ENCODE measurements at regions not wholly inside any gene's neighbourhood (a gene's known extent, or its start where the extent isn't known, plus 50 kb on each side); places are given as distances from the start of the nearest gene placed in this dataset.
"Not testable (repeated sequence)": the region's sequence is repeated elsewhere in the genome, so short reads cannot be mapped to it uniquely, and the experiment has no call there.

DNA sequence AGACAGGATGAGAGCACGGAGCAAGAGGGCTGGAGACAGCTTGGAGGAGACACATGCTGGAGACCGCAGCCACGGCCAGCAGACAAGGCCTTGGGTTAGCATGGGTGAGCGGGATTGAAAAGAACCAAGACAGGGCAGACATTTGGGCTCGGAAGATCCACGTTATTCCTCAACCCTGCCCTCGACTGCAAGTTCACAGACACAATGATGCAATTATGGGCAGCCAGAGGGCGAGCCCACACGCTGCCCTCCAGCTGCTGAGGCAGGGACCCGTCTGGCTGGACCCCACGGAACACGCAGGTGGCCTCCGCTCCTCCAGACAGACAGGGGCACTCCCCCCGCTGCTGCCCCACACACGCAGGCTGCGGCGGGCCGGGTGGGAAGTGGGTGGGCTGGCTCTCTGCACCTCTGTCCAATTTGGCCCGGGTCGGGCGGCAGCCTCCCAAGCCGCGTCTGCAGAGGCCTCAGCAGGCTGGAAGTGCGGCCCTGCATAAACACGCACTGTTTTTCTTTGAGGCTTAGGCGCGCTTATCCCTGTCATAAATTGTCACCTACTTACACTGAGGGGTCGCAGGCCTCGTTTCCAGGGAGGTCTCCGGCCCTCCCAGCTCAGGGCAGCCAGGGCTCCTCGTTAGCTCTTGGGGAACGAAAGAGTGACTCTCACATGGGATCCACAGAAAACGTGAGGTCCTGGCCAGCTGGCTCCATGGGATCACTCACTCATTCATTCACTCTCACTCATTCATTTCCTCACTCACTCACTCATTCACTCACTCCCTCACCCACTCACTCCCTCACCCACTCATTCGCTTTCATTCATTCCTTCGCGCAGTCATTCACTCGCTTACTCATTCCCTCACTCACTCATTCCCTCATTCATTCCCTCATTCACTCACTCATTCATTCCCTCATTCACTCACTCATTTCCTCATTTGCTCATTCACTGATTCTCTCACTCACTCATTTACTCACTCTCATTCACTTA lies 303.9 kb downstream of the C16orf95 start:
- DNase-seq, result no peak

- no peak for DNase-seq
Measured at GRCh38 chr16:87014112-87014511, 303.1 kb downstream of the C16orf95 start.

DNA sequence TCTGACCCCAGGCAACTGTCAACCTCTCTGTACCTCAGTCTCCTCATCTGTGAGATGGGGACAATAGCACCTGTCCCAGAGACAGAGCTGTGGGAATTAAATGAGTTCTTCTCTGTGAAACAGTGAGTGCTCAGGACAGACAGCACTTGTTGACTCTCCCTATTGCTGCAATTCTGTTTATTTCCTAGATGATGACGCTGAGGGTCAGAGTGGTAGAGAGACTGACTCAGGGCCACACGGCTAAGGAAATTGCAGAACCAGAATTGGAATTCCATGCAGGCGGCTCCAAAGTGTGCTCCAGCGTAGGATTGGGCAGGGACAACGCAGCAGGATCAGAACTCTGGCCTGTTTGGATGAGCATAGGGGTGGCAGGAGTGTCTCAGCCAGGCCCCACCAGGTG lies 302.2 kb downstream of the C16orf95 start:
- no peak for DNase-seq

DNA sequence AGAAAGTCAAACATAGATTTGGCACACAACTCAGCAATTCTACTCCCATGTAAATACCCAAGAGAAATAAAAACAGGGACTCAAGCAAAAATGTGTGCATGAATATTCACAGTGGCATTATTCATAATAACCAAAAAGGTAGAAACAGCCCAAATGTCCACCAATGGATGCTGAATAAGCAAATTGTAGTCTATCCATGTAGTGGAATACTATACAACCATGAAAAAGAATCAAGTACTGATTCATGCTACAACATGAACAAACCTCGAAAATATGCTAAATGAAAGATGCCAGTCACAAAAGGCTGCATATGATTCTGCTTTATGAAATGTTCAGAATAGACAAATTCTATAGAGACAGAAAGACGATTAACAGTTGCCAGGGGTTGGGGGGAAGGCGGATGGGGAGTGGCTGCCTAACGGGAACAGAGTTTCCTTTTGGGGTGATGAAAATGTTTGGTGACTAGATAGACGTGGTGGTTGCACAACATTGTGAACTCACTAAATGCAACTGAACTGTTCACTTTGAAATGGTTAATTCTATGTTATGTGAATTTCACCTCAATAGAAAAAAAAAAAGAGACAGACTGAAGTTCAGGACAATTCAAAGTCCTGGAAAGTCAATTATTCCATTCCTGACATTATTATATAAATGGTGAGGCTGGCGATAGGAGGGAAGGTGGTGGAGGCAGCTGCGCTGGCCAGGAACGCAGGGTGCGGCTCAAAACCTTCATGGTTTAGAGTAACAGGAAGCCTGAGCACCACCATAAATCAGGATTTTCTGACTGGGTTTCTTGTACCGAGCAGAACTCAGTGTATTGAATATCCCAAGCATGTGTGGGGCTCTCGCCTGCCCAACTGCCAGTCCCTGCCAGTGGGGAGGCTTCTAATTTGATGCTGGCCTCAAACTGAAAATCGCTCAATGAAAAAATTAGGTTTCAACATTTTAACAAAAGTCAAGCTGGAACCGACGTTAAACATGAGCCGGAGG lies 300.9 kb downstream of the C16orf95 start:
- no peak for DNase-seq

DNA sequence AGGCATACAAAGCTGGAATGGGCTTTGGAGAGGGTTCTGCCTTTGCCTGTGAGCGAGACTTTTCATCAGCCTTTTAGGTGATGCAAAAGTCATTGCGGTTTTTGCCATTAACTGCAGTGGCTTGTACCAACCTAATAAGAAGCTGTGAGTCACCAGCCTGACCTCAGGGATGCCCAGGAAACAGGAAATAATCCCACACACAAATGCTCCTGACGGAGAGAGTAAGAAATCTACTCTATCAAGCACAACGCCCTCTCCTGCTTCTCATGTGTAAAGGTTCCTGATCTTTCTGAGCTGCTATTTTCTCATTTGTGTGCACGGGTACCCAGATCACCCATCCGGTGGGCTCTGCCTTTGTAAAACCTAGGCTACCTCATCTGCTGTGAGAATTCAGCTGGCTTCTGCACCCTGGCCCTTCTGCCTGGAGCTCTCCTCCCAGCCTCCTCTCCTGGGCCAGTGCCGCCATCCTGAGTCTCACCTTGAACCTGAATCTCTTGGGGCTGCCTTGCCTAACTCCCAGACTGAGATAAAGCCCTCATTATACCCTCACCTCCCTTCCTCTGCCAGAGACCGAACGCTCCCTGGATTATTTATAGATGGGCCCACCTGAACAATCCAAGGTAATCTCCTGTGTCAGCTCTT lies 299.7 kb downstream of the C16orf95 start:
- no peak for DNase-seq

DNA sequence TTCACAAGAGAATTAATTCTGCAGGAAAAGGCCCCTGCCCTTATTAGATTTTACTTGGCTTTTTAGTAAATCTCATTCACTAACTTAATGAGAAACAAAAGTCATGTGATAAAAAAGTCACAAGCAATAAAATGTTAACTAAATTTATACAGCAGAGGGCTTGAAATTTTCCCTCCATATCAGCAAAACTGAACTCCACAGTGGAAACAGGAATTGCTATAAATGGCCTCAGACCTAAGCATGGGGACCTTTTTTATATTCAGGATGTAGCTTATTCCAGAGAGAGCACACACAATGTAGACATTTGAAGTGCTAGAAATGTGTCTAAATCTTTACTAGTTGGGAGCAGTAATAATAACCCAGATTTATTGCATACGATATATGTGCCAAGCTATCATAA lies 291.5 kb downstream of the C16orf95 start:
- DNase-seq, result no peak

GRCh38 chr16:87027056-87027616 lies 290.1 kb downstream of the C16orf95 start:
- no peak for DNase-seq

DNA sequence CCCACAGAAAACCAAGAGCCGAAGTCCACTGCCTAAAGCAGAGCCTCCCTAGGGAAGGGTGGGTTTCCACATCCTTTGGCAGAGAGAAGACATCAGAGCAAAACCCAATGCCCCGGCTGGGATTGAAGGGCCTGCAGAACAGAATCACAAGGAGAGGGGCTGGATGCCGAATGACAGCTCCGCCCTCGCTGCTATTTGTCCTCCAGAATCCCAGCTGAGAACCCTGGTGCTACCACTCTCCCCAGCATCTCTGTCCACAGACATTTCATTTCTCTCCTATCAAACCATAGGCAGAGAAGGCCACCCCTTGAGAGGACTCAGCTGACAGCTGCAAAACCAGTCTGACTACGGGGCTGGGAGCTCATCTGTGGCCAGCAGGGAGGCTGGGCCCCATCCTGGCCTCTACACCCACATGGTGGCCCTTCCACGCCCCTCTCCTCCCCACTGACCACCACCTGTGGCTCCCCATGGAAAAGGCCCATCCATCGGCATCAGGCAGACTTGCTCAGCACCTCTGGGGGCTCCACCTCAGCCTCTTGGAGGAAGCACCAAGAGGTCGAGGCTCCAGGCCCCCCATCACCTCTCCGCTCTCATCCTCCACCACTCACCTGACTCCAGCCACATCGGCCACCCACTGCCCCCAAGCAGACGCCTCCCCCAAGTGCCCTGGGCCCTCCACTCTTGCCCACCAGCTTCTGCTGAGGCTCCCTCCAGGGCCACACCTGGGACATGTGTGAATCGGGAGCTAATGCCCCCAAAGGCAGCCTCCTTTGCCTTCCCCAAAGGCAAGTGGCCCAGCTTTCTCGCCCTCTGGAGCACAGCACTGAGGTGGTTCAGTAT lies 288.5 kb downstream of the C16orf95 start:
- DNase-seq, result no peak

DNA sequence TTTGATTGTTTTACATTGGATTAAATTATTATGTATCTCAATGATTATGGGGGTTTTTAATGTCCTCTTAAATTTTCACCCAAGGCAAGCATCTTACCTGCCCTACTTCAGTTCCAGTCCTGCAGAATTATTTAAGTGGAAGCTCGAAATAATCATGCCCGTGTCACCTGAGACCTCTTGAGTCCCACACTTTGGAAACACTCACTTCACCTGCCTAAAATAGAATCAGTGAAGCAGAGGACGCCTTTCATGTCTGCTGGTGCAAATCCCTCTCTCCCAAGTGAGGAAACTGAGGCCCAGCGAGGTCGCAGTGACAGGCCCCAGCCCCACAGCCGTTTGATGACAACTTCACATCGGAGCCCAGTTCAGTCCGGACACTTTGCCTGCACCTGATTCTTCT lies 284.6 kb downstream of the C16orf95 start:
- no peak for DNase-seq

- DNase-seq, result no peak
Measured at GRCh38 chr16:87033021-87033471, 284.1 kb downstream of the C16orf95 start.

GRCh38 chr16:87033541-87034300 lies 283.5 kb downstream of the C16orf95 start:
- no peak for DNase-seq

GRCh38 chr16:87034317-87034716 lies 282.9 kb downstream of the C16orf95 start:
- no peak for DNase-seq

DNA sequence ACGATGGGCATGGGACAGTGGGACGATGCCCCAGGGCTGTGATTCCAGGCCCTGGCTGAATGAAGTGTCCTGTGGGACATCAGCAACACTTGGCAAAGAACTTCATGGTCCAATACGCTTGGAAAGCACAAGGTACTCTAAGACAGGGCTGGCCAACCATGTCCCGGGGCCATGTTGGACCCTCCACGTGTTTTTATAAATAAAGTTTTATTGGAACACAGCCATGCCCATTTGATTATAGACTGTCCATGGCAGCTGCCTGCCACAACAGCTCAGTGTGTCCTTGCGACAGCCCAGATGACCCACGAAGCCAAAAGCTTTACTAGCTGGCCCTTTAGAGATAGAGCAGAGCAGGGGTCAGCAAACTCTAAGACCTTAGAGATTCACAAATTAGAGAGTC lies 282.1 kb downstream of the C16orf95 start:
- DNase-seq, result no peak

DNA sequence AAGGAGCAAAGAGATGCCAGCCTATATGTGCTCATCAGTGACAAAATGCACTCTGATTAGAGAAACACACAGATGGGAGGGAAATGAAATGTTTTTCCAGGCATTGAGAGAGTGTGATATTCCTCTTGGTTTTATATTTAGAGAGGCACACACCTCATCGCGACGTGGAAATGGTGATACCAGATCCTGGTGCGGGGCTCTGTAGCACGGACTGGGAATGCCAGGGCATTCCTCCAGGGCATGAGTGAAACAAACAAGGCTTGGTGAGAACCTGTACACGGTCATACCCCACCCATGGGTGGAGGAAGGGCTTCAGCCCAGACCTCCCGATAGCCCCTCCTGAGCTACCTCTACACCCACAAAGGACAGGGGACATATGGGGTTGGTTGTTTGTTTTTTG lies 280.2 kb downstream of the C16orf95 start:
- DNase-seq, result no peak

- DNase-seq, result not testable (repeated sequence)
Measured at GRCh38 chr16:87038528-87038927, 278.7 kb downstream of the C16orf95 start.

- no peak for DNase-seq
Measured at GRCh38 chr16:87040169-87041117, 276.7 kb downstream of the C16orf95 start.

DNA sequence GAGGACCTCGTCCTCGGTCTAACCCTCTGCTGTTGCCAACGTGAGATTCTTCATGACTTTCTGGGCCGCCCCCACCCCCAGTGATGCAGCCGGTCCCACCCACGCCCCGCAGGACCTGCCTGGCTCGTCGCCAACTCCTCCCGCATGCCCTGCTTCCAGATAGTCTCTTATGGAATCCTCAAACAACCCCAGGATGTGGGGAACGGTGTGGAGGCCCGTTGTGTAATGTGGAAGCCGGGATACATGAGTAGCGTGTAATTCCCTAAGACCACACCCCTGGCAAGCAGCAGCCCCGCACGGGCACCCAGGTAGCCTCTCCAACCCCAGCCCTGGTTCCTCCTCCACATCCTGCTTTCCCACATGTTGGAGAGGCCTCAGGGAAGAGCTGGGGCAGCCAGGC lies 275.9 kb downstream of the C16orf95 start:
- DNase-seq, result no peak

GRCh38 chr16:87042551-87043230 lies 274.5 kb downstream of the C16orf95 start:
- DNase-seq, result no peak

Measured in GF-D8 (cell line).